H1 (cell line): ENCODE measurements at regions not wholly inside any gene's neighbourhood (a gene's known extent, or its start where the extent isn't known, plus 50 kb on each side); places are given as distances from the start of the nearest gene placed in this dataset.
"Not testable (repeated sequence)": the region's sequence is repeated elsewhere in the genome, so short reads cannot be mapped to it uniquely, and the experiment has no call there.

Experiments
- CTCF ChIP-seq, 3 experiments: IDR thresholded peaks; 1 replicate in 2 of 3; 2 replicates in 1 of 3; pipeline versions ENCODE4 v1.5.1 to v1.6.1; 2011; ENCODE audit warnings: low read length in 3 of 3, mild to moderate bottlenecking in 3 of 3, inconsistent platforms in 2 of 3, low read depth in 1 of 3, moderate library complexity in 1 of 3; ENCODE audit not compliant: insufficient read depth in 1 of 3; ENCODE audit errors: control extremely low read depth in 1 of 3
- EP300 ChIP-seq, 2 experiments: IDR thresholded peaks; 1 replicate in 1 of 2; 2 replicates in 1 of 2; pipeline ENCODE4 v1.6.1; 2011 to 2012; ENCODE audit warnings: low read depth in 2 of 2, low read length in 2 of 2, mild to moderate bottlenecking in 2 of 2, borderline replicate concordance in 1 of 2, inconsistent platforms in 1 of 2, moderate library complexity in 1 of 2
- EZH2 ChIP-seq: fragments of 200-600 bp; sonication (generic); IDR thresholded peaks from 2 replicates; pipeline ENCODE4 v1.7.1; 2012; ENCODE audit warnings: low read depth, mild to moderate bottlenecking, moderate library complexity, low read length, inconsistent platforms; ENCODE audit not compliant: severe bottlenecking
- NRF1 ChIP-seq: IDR thresholded peaks from 2 replicates; pipeline ENCODE4 v1.6.1; 2011; ENCODE audit warnings: mild to moderate bottlenecking, low read depth, low read length, improper control_type of control experiment
- POLR2A ChIP-seq, 2 experiments: IDR thresholded peaks; 1 replicate in 1 of 2; 2 replicates in 1 of 2; pipeline ENCODE4 v1.6.1; 2011; ENCODE audit warnings: low read depth in 2 of 2, low read length in 2 of 2, mild to moderate bottlenecking in 2 of 2; ENCODE audit errors: control extremely low read depth in 1 of 2
- RAD21 ChIP-seq, 2 experiments: IDR thresholded peaks in 1 of 2; conservative IDR thresholded peaks in 1 of 2; 2 replicates each; pipeline ENCODE4 v1.6.1; 2011; ENCODE audit warnings: low read depth in 2 of 2, low read length in 2 of 2, improper control_type of control experiment in 1 of 2, inconsistent platforms in 1 of 2, mild to moderate bottlenecking in 1 of 2, moderate library complexity in 1 of 2
- SIN3A ChIP-seq, 2 experiments: IDR thresholded peaks in 1 of 2; conservative IDR thresholded peaks in 1 of 2; 2 replicates each; pipeline ENCODE4 v1.6.1; 2011 to 2012; ENCODE audit warnings: low read length in 2 of 2, improper control_type of control experiment in 1 of 2, low read depth in 1 of 2, mild to moderate bottlenecking in 1 of 2
- TAF1 ChIP-seq: IDR thresholded peaks from 2 replicates; pipeline ENCODE4 v1.6.1; 2011; ENCODE audit warnings: mild to moderate bottlenecking, low read depth, low read length
- TBP ChIP-seq: IDR thresholded peaks from 2 replicates; pipeline ENCODE4 v1.6.1; 2011; ENCODE audit warnings: low read depth, low read length, improper control_type of control experiment
- TF ChIP-seq, protein P1 (sequence below): fragments of 300-600 bp; sonication (generic); IDR thresholded peaks from 2 replicates; pipeline ENCODE4 v1.7.1; 2012; ENCODE audit warnings: low read length, moderate library complexity, mild to moderate bottlenecking, inconsistent platforms; ENCODE audit not compliant: insufficient replicate concordance

DNA sequence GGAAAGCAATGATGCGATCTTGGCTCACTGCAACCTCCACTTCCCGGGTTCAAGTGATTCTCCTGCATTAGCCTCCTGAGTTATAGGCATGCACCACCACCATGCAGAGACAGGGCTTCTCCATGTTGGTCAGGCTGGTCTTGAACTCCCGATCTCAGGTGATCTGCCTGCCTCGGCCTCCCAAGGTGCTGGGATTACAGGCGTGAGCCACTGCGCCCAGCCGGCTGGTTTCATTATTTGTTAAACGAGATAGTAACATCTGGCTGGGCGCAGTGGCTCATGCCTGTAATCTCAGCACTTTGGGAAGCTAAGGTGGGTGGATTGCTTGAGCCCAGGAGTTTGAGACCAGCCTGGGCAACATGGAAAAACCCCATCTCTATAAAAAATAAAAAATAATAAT is 86.1 kb downstream of the XRCC2 start:
- not testable (repeated sequence) for TF ChIP-seq CTCF (IDR thresholded peaks at IDR 0.05; ENCODE audit: control extremely low read depth in 1 of 3, insufficient read depth in 1 of 3, low read depth in 1 of 3, low read length in 3 of 3); EZH2; SIN3A (conservative IDR thresholded peaks at IDR 0.05 in 1 of 2, IDR thresholded peaks at IDR 0.05 in 1 of 2; ENCODE audit: low read depth in 1 of 2, low read length in 2 of 2); POLR2A (IDR thresholded peaks at IDR 0.05; ENCODE audit: control extremely low read depth in 1 of 2, low read depth in 2 of 2, low read length in 2 of 2); TAF1; RAD21 (IDR thresholded peaks at IDR 0.05 in 1 of 2, conservative IDR thresholded peaks at IDR 0.05 in 1 of 2; ENCODE audit: low read depth in 2 of 2, low read length in 2 of 2); TBP; NRF1; EP300 (IDR thresholded peaks at IDR 0.05; ENCODE audit: borderline replicate concordance in 1 of 2, low read depth in 2 of 2, low read length in 2 of 2)
- TF ChIP-seq, protein P1, sequence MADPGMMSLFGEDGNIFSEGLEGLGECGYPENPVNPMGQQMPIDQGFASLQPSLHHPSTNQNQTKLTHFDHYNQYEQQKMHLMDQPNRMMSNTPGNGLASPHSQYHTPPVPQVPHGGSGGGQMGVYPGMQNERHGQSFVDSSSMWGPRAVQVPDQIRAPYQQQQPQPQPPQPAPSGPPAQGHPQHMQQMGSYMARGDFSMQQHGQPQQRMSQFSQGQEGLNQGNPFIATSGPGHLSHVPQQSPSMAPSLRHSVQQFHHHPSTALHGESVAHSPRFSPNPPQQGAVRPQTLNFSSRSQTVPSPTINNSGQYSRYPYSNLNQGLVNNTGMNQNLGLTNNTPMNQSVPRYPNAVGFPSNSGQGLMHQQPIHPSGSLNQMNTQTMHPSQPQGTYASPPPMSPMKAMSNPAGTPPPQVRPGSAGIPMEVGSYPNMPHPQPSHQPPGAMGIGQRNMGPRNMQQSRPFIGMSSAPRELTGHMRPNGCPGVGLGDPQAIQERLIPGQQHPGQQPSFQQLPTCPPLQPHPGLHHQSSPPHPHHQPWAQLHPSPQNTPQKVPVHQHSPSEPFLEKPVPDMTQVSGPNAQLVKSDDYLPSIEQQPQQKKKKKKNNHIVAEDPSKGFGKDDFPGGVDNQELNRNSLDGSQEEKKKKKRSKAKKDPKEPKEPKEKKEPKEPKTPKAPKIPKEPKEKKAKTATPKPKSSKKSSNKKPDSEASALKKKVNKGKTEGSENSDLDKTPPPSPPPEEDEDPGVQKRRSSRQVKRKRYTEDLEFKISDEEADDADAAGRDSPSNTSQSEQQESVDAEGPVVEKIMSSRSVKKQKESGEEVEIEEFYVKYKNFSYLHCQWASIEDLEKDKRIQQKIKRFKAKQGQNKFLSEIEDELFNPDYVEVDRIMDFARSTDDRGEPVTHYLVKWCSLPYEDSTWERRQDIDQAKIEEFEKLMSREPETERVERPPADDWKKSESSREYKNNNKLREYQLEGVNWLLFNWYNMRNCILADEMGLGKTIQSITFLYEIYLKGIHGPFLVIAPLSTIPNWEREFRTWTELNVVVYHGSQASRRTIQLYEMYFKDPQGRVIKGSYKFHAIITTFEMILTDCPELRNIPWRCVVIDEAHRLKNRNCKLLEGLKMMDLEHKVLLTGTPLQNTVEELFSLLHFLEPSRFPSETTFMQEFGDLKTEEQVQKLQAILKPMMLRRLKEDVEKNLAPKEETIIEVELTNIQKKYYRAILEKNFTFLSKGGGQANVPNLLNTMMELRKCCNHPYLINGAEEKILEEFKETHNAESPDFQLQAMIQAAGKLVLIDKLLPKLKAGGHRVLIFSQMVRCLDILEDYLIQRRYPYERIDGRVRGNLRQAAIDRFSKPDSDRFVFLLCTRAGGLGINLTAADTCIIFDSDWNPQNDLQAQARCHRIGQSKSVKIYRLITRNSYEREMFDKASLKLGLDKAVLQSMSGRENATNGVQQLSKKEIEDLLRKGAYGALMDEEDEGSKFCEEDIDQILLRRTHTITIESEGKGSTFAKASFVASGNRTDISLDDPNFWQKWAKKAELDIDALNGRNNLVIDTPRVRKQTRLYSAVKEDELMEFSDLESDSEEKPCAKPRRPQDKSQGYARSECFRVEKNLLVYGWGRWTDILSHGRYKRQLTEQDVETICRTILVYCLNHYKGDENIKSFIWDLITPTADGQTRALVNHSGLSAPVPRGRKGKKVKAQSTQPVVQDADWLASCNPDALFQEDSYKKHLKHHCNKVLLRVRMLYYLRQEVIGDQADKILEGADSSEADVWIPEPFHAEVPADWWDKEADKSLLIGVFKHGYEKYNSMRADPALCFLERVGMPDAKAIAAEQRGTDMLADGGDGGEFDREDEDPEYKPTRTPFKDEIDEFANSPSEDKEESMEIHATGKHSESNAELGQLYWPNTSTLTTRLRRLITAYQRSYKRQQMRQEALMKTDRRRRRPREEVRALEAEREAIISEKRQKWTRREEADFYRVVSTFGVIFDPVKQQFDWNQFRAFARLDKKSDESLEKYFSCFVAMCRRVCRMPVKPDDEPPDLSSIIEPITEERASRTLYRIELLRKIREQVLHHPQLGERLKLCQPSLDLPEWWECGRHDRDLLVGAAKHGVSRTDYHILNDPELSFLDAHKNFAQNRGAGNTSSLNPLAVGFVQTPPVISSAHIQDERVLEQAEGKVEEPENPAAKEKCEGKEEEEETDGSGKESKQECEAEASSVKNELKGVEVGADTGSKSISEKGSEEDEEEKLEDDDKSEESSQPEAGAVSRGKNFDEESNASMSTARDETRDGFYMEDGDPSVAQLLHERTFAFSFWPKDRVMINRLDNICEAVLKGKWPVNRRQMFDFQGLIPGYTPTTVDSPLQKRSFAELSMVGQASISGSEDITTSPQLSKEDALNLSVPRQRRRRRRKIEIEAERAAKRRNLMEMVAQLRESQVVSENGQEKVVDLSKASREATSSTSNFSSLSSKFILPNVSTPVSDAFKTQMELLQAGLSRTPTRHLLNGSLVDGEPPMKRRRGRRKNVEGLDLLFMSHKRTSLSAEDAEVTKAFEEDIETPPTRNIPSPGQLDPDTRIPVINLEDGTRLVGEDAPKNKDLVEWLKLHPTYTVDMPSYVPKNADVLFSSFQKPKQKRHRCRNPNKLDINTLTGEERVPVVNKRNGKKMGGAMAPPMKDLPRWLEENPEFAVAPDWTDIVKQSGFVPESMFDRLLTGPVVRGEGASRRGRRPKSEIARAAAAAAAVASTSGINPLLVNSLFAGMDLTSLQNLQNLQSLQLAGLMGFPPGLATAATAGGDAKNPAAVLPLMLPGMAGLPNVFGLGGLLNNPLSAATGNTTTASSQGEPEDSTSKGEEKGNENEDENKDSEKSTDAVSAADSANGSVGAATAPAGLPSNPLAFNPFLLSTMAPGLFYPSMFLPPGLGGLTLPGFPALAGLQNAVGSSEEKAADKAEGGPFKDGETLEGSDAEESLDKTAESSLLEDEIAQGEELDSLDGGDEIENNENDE: not testable (repeated sequence)
